H9 (cell line): ENCODE measurements at regions not wholly inside any gene's neighbourhood (a gene's known extent, or its start where the extent isn't known, plus 50 kb on each side); places are given as distances from the start of the nearest gene placed in this dataset.

Experiments
- DNase-seq: peaks from one replicate; pipeline ENCODE4 v3.0.0-alpha.2; 2017
- H2AFZ ChIP-seq: one replicate; pipeline ENCODE4 v1.6.1; 2013; ENCODE audit warnings: mild to moderate bottlenecking, low read length, control low read depth, moderate library complexity
- H2AK5ac ChIP-seq: 2 replicates; pipeline ENCODE4 v1.6.1; 2013; ENCODE audit warnings: low read length, control low read depth, mixed read lengths; ENCODE audit not compliant: insufficient read length
- H2BK120ac ChIP-seq: one replicate; pipeline ENCODE4 v1.6.1; 2013; ENCODE audit warnings: low read depth, mild to moderate bottlenecking, low read length, control low read depth, inconsistent platforms; ENCODE audit not compliant: poor library complexity, severe bottlenecking
- H2BK12ac ChIP-seq: 2 replicates; pipeline ENCODE4 v1.6.1; 2013; ENCODE audit warnings: low read length, control low read depth, mixed read lengths, low read depth; ENCODE audit not compliant: insufficient read length
- H2BK15ac ChIP-seq: 2 replicates; pipeline ENCODE4 v1.6.1; 2013; ENCODE audit warnings: low read depth, low read length, control low read depth
- H2BK20ac ChIP-seq: one replicate; pipeline ENCODE4 v1.6.1; 2013; ENCODE audit warnings: low read depth, mild to moderate bottlenecking, low read length, control low read depth, inconsistent platforms; ENCODE audit not compliant: poor library complexity, severe bottlenecking
- H2BK5ac ChIP-seq: 2 replicates; pipeline ENCODE4 v1.6.1; 2013; ENCODE audit warnings: low read length, control low read depth, mixed read lengths; ENCODE audit not compliant: insufficient read length
- H3K14ac ChIP-seq: 2 replicates; pipeline ENCODE4 v1.6.1; 2013; ENCODE audit warnings: low read length, control low read depth; ENCODE audit not compliant: insufficient read depth
- H3K18ac ChIP-seq: 2 replicates; pipeline ENCODE4 v1.6.1; 2013; ENCODE audit warnings: low read depth, mild to moderate bottlenecking, mixed read lengths, low read length, control low read depth; ENCODE audit not compliant: insufficient read length
- H3K23ac ChIP-seq: 2 replicates; pipeline ENCODE4 v1.6.1; 2013; ENCODE audit warnings: low read length, control low read depth, mixed read lengths, low read depth; ENCODE audit not compliant: insufficient read length
- H3K23me2 ChIP-seq: 2 replicates; pipeline ENCODE4 v1.6.1; 2013; ENCODE audit warnings: low read depth, mild to moderate bottlenecking, mixed read lengths, low read length, control low read depth; ENCODE audit not compliant: insufficient read length, poor library complexity, severe bottlenecking
- H3K27ac ChIP-seq: 2 replicates; pipeline ENCODE4 v1.5.1; 2013; ENCODE audit warnings: low read length, control low read depth, mixed read lengths, low read depth; ENCODE audit not compliant: insufficient read length
- H3K27me3 ChIP-seq: 2 replicates; pipeline ENCODE4 v1.6.1; 2013; ENCODE audit warnings: low read length, control low read depth, inconsistent platforms; ENCODE audit not compliant: insufficient read depth
- H3K4ac ChIP-seq: 2 replicates; pipeline ENCODE4 v1.6.1; 2013; ENCODE audit warnings: low read depth, mild to moderate bottlenecking, control low read depth, inconsistent platforms, low read length, moderate library complexity
- H3K4me1 ChIP-seq: 2 replicates; pipeline ENCODE4 v1.6.1; 2013; ENCODE audit warnings: low read length, control low read depth, inconsistent platforms; ENCODE audit not compliant: insufficient read depth
- H3K4me2 ChIP-seq: 2 replicates; pipeline ENCODE4 v1.6.1; 2013; ENCODE audit warnings: low read length, control low read depth, mixed read lengths; ENCODE audit not compliant: insufficient read length, insufficient read depth
- H3K56ac ChIP-seq: 2 replicates; pipeline ENCODE4 v1.6.1; 2013; ENCODE audit warnings: low read depth, mild to moderate bottlenecking, mixed read lengths, low read length, control low read depth; ENCODE audit not compliant: insufficient read length
- H3K79me1 ChIP-seq: 2 replicates; pipeline ENCODE4 v1.6.1; 2013; ENCODE audit warnings: low read depth, mild to moderate bottlenecking, moderate library complexity, low read length, control low read depth, inconsistent platforms; ENCODE audit not compliant: insufficient read depth, poor library complexity, severe bottlenecking
- H3K79me2 ChIP-seq: 2 replicates; pipeline ENCODE4 v1.6.1; 2013; ENCODE audit warnings: low read length, control low read depth, inconsistent platforms; ENCODE audit not compliant: insufficient read depth
- H3K9ac ChIP-seq: 2 replicates; pipeline ENCODE4 v1.6.1; 2013; ENCODE audit warnings: low read length, control low read depth, mixed read lengths; ENCODE audit not compliant: insufficient read length; ENCODE audit errors: extremely low read depth
- H3K9me3 ChIP-seq: one replicate; pipeline ENCODE4 v1.6.1; 2013; ENCODE audit warnings: low read depth, low read length, inconsistent platforms; ENCODE audit not compliant: control insufficient read depth
- H3T11ph ChIP-seq: one replicate; pipeline ENCODE4 v1.6.1; 2013; ENCODE audit warnings: mild to moderate bottlenecking, low read length, control low read depth, inconsistent platforms
- H4K20me1 ChIP-seq: one replicate; pipeline ENCODE4 v1.6.1; 2013; ENCODE audit not compliant: control insufficient read depth, insufficient read length, insufficient read depth
- H4K5ac ChIP-seq: 2 replicates; pipeline ENCODE4 v1.6.1; 2013; ENCODE audit warnings: low read depth, mild to moderate bottlenecking, mixed read lengths, low read length, control low read depth; ENCODE audit not compliant: insufficient read length
- H4K8ac ChIP-seq: replicated peaks from 2 replicates; pipeline ENCODE4 v1.6.1; 2013; ENCODE audit warnings: low read length, control low read depth, mixed read lengths, low read depth; ENCODE audit not compliant: insufficient read length
- H4K91ac ChIP-seq: 2 replicates; pipeline ENCODE4 v1.6.1; 2013; ENCODE audit warnings: low read depth, mild to moderate bottlenecking, moderate library complexity, mixed read lengths, low read length, control low read depth; ENCODE audit not compliant: insufficient read length
- H3K27ac Mint-ChIP-seq, 3 experiments: 2 replicates in 2 of 3; 3 replicates in 1 of 3; pipeline ENCODE4 v1.8.0; 2020 to 2021; ENCODE audit warnings: mixed read lengths in 3 of 3, mild to moderate bottlenecking in 1 of 3, moderate library complexity in 1 of 3
- H3K27me3 Mint-ChIP-seq: 2 replicates; pipeline ENCODE4 v1.8.0; 2021; ENCODE audit warnings: low read depth, mild to moderate bottlenecking, moderate library complexity, mixed read lengths
- H3K36me3 Mint-ChIP-seq, 3 experiments: 2 replicates in 2 of 3; 3 replicates in 1 of 3; pipeline ENCODE4 v1.8.0; 2020 to 2021; ENCODE audit warnings: low read depth in 3 of 3, mixed read lengths in 3 of 3; ENCODE audit not compliant: insufficient read depth in 1 of 3
- H3K4me1 Mint-ChIP-seq, 2 experiments: 2 replicates each; pipeline ENCODE4 v1.8.0; 2020; ENCODE audit warnings: mixed read lengths in 2 of 2
- H3K4me3 Mint-ChIP-seq, 2 experiments: 2 replicates in 1 of 2; 3 replicates in 1 of 2; pipeline ENCODE4 v1.8.0; 2020 to 2021; ENCODE audit warnings: mild to moderate bottlenecking in 2 of 2, mixed read lengths in 2 of 2, moderate library complexity in 1 of 2
- H3K9me3 Mint-ChIP-seq, 2 experiments: 2 replicates in 1 of 2; 3 replicates in 1 of 2; pipeline ENCODE4 v1.8.0; 2020; ENCODE audit warnings: mild to moderate bottlenecking in 2 of 2, mixed read lengths in 2 of 2, moderate library complexity in 1 of 2
- CTCF ChIP-seq: fragments of 200-600 bp; sonication (generic); conservative IDR thresholded peaks from 3 replicates; pipeline ENCODE4 v1.8.0; 2021; ENCODE audit warnings: antibody characterized with exemption, mild to moderate bottlenecking
- WGBS: extraction: QIAGEN DNeasy Blood & Tissue Kit; methylation state at CpG from one replicate; pipeline ENCODE4 v1.1.7; 2013; ENCODE audit warnings: missing lambda C conversion rate, low lambda C conversion rate, mixed read lengths; ENCODE audit not compliant: insufficient read length; ENCODE audit errors: extremely low coverage; 5-methylcytosine and 5-hydroxymethylcytosine counted together

- H4K8ac ChIP-seq: no peak overlapping the region
- Mint-ChIP-seq H3K4me3 (no peak overlapping the region), H3K27me3 (no peaks in the 10 kb centered on the region), H3K27ac (no peak overlapping the region), H3K36me3 (peaks cover 0 to 32% (median 15%) of the 10 kb centered on the region in 3 experiments; a peak in 5 of 7 replicates), H3K9me3 (peaks cover 21 to 23% of the 10 kb centered on the region in 2 experiments), H3K4me1 (peaks cover 3% of the 10 kb centered on the region in 2 experiments; a peak in 2 of 4 replicates)
- no peak for TF ChIP-seq CTCF
- WGBS: no CpG with 5 or more reads among the region's 2 CpGs
- no peak overlapping the region for H2BK12ac ChIP-seq
- no peak overlapping the region for H3K14ac ChIP-seq
- H2BK20ac ChIP-seq: no peak overlapping the region
- no peak overlapping the region for H2AFZ ChIP-seq
- no peak overlapping the region for H3K56ac ChIP-seq
- H3K4me2 ChIP-seq: no peak overlapping the region
- H4K20me1 ChIP-seq: no peaks in the 10 kb centered on the region
- H3K23me2 ChIP-seq: no peaks in the 10 kb centered on the region
- no peak overlapping the region for H2AK5ac ChIP-seq
- H3K27ac ChIP-seq: no peak overlapping the region
- no peak overlapping the region for H3K4ac ChIP-seq
- no peak for DNase-seq
- H2BK15ac ChIP-seq: no peak overlapping the region
- H4K5ac ChIP-seq: no peak overlapping the region
- no peaks in the 10 kb centered on the region for H3K79me1 ChIP-seq
- no peaks in the 10 kb centered on the region for H3K27me3 ChIP-seq
- H3K9ac ChIP-seq: no peak overlapping the region
- no peak overlapping the region for H2BK5ac ChIP-seq
- H3K9me3 ChIP-seq: no peaks in the 10 kb centered on the region
- no peaks in the 10 kb centered on the region for H3K79me2 ChIP-seq
- no peak overlapping the region for H3K18ac ChIP-seq
- H2BK120ac ChIP-seq: no peak overlapping the region
- no peaks in the 10 kb centered on the region for H3K4me1 ChIP-seq
- no peak overlapping the region for H3K23ac ChIP-seq
- no peak overlapping the region for H3T11ph ChIP-seq
- no peak overlapping the region for H4K91ac ChIP-seq
Observed at GRCh38 chr3:107103786-107104185, 273.5 kb upstream of the CCDC54 start.
